Spinal cord (tissue), 9 donors: ENCODE measurements at regions not wholly inside any gene's neighbourhood (a gene's known extent, or its start where the extent isn't known, plus 50 kb on each side); places are given as distances from the start of the nearest gene placed in this dataset.

Experiments used
- DNase-seq, 6 donors: peaks; one replicate each; pipeline versions ENCODE4 v3.0.0 to v3.0.0-alpha.2; 2013 to 2015; ENCODE audit warnings: low spot score in 6 of 6, low read depth in 4 of 6
- H3K27ac ChIP-seq: one replicate; pipeline ENCODE4 v1.5.1; 2013; ENCODE audit warnings: low read depth, low read length, control low read depth
- H3K27me3 ChIP-seq: one replicate; pipeline ENCODE4 v1.6.1; 2013; ENCODE audit warnings: low read length; ENCODE audit not compliant: control insufficient read depth, insufficient read depth
- H3K36me3 ChIP-seq: one replicate; pipeline ENCODE4 v1.6.1; 2013; ENCODE audit warnings: low read length; ENCODE audit not compliant: control insufficient read depth, insufficient read depth
- H3K4me1 ChIP-seq: one replicate; pipeline ENCODE4 v1.6.1; 2013; ENCODE audit warnings: low read length; ENCODE audit not compliant: control insufficient read depth, insufficient read depth
- H3K4me3 ChIP-seq: one replicate; pipeline ENCODE4 v1.5.1; 2013; ENCODE audit warnings: low read depth, low read length, control low read depth
- H3K9me3 ChIP-seq: one replicate; pipeline ENCODE4 v1.6.1; 2013; ENCODE audit warnings: low read length; ENCODE audit not compliant: control insufficient read depth, insufficient read depth
- WGBS: methylation state at CpG from one replicate; pipeline ENCODE4 v1.1.5; 2013; ENCODE audit warnings: missing lambda C conversion rate; ENCODE audit not compliant: insufficient coverage; 5-methylcytosine and 5-hydroxymethylcytosine counted together
- donor health status: healthy.

DNA sequence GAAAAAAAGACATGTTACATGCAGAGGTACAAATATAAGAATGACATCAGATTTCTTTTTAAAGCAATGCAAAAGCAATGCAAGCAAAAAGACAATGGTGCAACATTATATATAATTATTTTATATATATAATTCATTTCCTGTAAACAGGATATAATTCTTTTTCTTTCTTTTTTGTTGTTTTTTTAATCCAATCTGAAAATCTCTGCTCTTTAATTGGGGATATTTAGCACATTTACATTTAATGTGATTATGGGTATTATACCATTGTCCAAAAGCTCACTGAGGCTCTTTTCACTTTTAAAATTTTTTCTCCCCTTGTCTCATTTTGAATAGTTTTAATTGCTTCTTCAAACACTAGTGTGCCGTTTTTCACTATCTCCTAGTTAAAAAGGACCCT, 148.9 kb downstream of the FGF18 start:
- peaks cover 7% of the 10 kb centered on the region for H3K9me3 ChIP-seq
- WGBS: 50% methylated on average over 1 of the region's 1 CpG
- no peak for DNase-seq
- H3K27ac ChIP-seq: no peak overlapping the region
- H3K4me3 ChIP-seq: no peak overlapping the region
- no peaks in the 10 kb centered on the region for H3K36me3 ChIP-seq
- H3K4me1 ChIP-seq: no peaks in the 10 kb centered on the region
- no peaks in the 10 kb centered on the region for H3K27me3 ChIP-seq

DNA sequence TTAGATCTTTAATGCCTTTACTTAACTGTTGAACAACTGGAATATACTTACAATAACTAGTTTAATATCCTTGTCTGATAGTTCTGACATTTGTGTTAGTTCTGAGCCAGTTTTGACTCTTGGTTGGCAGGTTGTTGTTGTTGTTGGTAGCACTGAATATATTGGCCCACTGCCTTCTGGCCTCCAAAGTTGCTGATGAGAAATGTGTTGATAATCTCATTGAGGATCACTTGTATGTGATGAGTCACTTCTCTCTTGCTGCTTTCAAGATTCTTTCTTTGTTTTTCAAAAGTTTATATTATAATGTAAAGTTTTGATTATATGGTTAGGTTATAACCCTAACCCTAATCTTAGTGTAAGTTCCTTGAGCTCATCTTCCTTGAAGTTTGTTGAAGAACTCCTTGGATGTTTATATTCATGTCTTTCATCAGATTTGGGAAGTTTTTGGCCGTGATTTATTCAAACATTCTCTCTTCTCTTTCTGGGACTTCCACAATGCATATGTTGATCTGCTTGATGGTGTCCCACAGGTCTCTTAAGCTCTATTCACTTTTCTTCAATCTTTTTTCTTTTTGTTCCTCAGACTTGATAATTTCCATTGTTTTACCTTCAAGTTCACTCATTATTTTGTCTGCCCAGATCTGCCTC, 149.7 kb downstream of the FGF18 start:
- H3K36me3 ChIP-seq: no peaks in the 10 kb centered on the region
- no peak overlapping the region for H3K27ac ChIP-seq
- no peaks in the 10 kb centered on the region for H3K4me1 ChIP-seq
- WGBS: no CpG with 5 or more reads among the region's 1 CpG
- H3K4me3 ChIP-seq: no peak overlapping the region
- H3K9me3 ChIP-seq: peaks cover 7% of the 10 kb centered on the region
- H3K27me3 ChIP-seq: no peaks in the 10 kb centered on the region
- no peak for DNase-seq

DNA sequence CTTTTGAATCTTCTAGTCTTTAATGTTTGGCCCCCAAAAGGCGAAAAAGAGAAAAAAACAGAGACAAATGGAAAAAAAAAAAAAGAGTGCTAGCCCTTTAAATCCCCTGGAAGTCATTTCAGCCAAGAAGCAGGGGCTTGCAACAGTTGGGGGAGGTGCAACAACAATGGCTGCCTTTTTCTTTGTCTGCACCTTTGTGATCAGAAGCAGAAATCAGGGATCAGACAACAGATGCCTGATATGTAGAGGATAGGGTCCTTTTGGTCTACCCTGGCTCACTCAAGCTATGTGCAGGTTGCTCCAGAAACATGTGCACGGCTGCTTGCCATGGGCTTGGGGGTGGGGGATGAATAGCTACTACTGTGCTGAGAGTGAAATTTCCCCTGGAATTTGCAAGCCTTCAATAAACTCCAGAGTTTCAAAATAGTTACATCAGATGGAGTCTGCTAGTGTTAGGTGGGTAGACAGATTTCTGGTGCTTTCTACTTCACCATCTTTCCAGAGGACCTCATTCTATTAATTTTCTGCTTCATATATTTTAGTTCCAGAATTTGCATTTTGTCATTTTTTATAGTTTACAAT, 150.9 kb downstream of the FGF18 start:
- no peak overlapping the region for H3K27ac ChIP-seq
- H3K36me3 ChIP-seq: no peaks in the 10 kb centered on the region
- no peak for DNase-seq
- WGBS: no CpG with 5 or more reads among the region's 2 CpGs
- no peaks in the 10 kb centered on the region for H3K4me1 ChIP-seq
- no peak overlapping the region for H3K4me3 ChIP-seq
- H3K9me3 ChIP-seq: peaks cover 7% of the 10 kb centered on the region
- H3K27me3 ChIP-seq: no peaks in the 10 kb centered on the region

DNA sequence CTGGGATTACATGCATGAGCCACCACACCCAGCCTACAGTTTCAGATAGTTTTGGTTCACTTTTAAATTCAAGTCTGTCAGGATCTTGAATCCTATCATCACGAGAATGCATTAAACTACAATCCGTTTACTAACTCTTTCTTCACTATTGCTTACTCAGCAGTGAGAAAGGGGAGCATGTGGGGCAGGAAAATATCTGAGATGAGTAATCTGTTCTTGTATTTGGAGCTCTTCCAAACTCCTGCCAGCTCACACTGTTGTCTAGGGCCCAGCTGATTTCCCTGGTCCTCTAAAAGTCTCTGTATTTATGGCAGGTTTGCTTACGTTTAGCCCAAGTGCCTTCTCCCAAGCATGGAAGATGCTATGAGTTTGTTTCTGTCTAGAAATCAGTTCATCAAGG, 152.2 kb downstream of the FGF18 start:
- Histone ChIP-seq H3K27ac (no peak overlapping the region), H3K9me3 (peaks cover 7% of the 10 kb centered on the region), H3K27me3 (no peaks in the 10 kb centered on the region), H3K4me1 (no peaks in the 10 kb centered on the region), H3K4me3 (no peak overlapping the region), H3K36me3 (no peaks in the 10 kb centered on the region)
- no peak for DNase-seq
- WGBS: 67% methylated on average over 1 of the region's 3 CpGs

DNA sequence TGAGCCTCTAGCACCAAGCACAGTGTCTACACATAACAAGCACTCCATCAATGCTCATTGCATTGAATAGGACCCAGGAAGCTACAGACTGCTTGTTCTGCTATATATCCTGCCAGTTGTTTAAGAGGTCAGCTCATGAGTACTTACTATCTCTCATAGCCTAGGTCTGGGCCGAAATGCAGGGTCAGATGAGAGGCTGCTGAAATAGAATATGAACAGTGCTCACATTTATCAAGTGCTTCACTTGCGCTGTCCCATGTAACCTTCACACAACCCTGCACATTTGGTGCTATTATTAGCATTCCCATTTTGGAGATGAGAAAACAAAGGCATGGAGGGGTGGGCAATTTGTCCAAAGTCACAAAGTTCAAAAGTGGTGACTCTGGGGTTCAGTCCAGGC, 153.6 kb downstream of the FGF18 start:
- Histone ChIP-seq H3K4me3 (no peak overlapping the region), H3K4me1 (no peaks in the 10 kb centered on the region), H3K9me3 (peaks cover 7% of the 10 kb centered on the region), H3K27ac (no peak overlapping the region), H3K36me3 (no peaks in the 10 kb centered on the region), H3K27me3 (no peaks in the 10 kb centered on the region)
- DNase-seq: no peak
- no CpG with 5 or more reads among the region's 2 CpGs for WGBS

DNA sequence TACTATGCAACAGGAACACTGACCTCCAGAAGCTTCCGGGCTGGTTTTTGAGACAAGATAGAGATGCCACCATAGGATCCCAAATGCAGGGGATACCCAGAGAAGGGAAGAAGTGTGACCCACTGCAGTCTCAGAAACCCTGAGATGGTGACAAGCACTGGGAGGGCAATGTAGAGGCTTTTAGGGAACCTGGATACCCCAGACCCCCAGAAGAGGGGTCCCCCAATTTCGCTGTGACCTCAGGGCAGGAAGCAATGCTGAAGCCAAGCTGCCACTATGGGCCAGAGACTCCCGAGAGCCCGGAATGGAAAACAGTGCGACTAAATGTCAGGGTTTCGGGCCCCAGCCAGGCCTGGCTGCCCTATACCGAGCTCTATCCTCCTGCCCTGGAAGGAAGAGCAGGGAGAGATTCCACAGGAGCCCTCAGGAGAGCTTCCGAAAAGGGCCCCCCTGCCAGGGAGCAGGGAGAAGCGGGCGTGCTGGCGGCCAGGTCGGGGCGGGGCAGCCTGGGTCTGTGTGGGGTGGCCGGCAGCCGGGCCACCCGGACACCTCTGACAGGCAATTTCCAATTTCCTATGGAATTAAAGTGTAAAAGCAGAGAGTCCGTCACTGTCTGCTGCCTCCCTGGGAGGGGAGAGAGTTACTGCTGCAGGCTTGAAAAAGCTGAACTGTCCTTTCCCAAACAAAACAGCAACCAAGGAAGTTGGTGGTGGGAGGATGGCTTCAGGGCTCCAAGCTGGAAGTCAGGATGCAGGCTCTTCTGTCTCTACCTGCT, 154.2 kb downstream of the FGF18 start:
- WGBS: 80% methylated on average over 10 of the region's 17 CpGs
- Histone ChIP-seq H3K4me1 (no peaks in the 10 kb centered on the region), H3K27ac (no peak overlapping the region), H3K4me3 (no peak overlapping the region), H3K36me3 (no peaks in the 10 kb centered on the region), H3K27me3 (no peaks in the 10 kb centered on the region), H3K9me3 (peaks cover 5% of the 10 kb centered on the region)
- no peak for DNase-seq

DNA sequence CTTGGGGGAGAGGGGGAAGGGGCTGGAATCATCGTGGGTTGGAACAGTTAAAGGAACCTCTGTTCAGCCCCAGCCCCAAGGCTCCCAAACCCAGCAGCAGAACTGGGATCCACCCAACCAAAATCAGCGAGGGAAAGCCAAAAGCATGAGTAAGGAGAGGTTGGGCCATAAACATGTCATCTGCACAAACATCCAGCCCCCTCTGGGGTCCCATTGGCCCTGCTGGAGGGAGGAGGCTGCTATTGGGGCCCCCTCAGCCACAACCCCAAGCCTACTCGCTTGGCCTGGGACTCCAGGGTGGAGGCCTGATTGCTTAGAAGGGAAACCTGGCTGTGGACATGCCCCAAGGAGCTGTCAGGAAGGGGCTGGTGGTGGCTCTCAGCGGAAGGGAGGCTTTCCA, 154.9 kb downstream of the FGF18 start:
- H3K36me3 ChIP-seq: no peaks in the 10 kb centered on the region
- WGBS: 66% methylated on average over 3 of the region's 4 CpGs
- H3K27me3 ChIP-seq: no peaks in the 10 kb centered on the region
- H3K9me3 ChIP-seq: peaks cover 4% of the 10 kb centered on the region
- no peaks in the 10 kb centered on the region for H3K4me1 ChIP-seq
- no peak overlapping the region for H3K27ac ChIP-seq
- DNase-seq: no peak
- no peak overlapping the region for H3K4me3 ChIP-seq

DNA sequence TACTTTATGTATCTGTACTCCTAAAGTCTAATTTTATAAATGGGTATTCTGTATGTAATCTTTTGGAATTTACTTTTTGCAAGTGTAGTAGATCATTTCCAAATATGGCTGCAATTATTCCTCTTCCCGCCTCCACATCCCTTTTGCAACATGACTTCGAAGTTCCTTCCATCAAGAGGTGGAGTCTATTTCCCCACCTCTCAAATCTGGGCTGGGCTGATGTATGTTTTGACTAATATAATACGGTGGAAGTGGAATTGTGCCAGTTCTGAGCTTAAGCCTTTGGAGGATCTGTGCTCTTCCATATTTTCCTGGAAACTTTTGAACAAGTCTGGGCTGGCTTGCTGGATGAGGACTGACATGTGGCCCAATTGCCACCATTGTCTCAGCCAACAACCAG, 155.9 kb downstream of the FGF18 start:
- DNase-seq: no peak
- H3K4me1 ChIP-seq: no peaks in the 10 kb centered on the region
- no peaks in the 10 kb centered on the region for H3K9me3 ChIP-seq
- H3K27me3 ChIP-seq: no peaks in the 10 kb centered on the region
- H3K36me3 ChIP-seq: no peaks in the 10 kb centered on the region
- WGBS: 80% methylated on average over 1 of the region's 3 CpGs
- no peak overlapping the region for H3K4me3 ChIP-seq
- H3K27ac ChIP-seq: no peak overlapping the region

DNA sequence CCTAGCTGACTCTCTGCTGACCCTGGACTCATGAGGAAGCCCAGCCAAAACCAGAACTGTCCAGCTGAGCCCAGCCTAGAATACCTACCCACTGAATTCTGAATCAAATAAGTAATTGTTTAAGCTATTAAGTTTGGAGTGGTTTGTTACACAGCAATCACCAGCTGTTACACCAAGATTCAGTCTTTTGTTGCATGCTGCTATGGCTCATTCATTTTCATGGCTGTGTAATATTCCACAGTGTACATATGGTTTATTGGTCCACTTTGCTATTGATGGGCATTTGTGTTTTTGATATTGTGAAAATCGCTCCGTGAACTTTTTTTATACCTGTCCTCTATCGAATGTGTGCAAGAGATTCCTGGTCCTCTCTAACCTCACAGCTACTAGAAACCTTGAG, 156.4 kb downstream of the FGF18 start:
- 100% methylated on average over 1 of the region's 3 CpGs for WGBS

More for the DNA sequence above, 156.4 kb downstream of the FGF18 start:
- H3K27me3 ChIP-seq: no peaks in the 10 kb centered on the region
- H3K9me3 ChIP-seq: no peaks in the 10 kb centered on the region
- peaks cover 3% of the 10 kb centered on the region for H3K4me1 ChIP-seq
- H3K36me3 ChIP-seq: no peaks in the 10 kb centered on the region
- DNase-seq: no peak
- no peak overlapping the region for H3K4me3 ChIP-seq
- H3K27ac ChIP-seq: no peak overlapping the region
